Right cardiac atrium (tissue), 5 donors: ENCODE measurements at regions not wholly inside any gene's neighbourhood (a gene's known extent, or its start where the extent isn't known, plus 50 kb on each side); places are given as distances from the start of the nearest gene placed in this dataset.
A peak's percentile ranks its signal among the peaks of the same experiment; 100 is the strongest.

Experiments
- ATAC-seq, 2 donors: fragments of 200-7000 bp; cut with Tn5 transposase; one replicate each; pipeline versions ENCODE4 v1.8.0 to v1.9.1; 2020; ENCODE audit warnings: moderate library complexity in 2 of 2, mild to moderate bottlenecking in 1 of 2
- DNase-seq, 3 donors: peaks; one replicate each; pipeline ENCODE4 v3.0.0-alpha.2; 2020
- H3K27ac ChIP-seq: one replicate; pipeline ENCODE4 v1.5.1; 2013; ENCODE audit warnings: mild to moderate bottlenecking, low read length, control low read depth, moderate library complexity
- H3K27me3 ChIP-seq: one replicate; pipeline ENCODE4 v1.6.1; 2013; ENCODE audit not compliant: control insufficient read depth, insufficient read depth
- H3K4me1 ChIP-seq: one replicate; pipeline ENCODE4 v1.6.1; 2013; ENCODE audit warnings: low read length; ENCODE audit not compliant: control insufficient read depth, insufficient read depth
- H3K4me3 ChIP-seq: one replicate; pipeline ENCODE4 v1.5.1; 2013; ENCODE audit warnings: low read length, control low read depth
- H3K9me3 ChIP-seq: one replicate; pipeline ENCODE4 v1.6.1; 2013; ENCODE audit warnings: low read length; ENCODE audit not compliant: control insufficient read depth
- WGBS: extraction: QIAGEN DNeasy Blood & Tissue Kit; methylation state at CpG from one replicate; pipeline ENCODE4 v1.1.7; 2013; 5-methylcytosine and 5-hydroxymethylcytosine counted together
- intact Hi-C, 4 donors: fragments of 100-400 bp; cut with DNase I; formaldehyde crosslinking; loops; one replicate each; pipeline versions ENCODE4 v1.11.0 to v1.14.0; 2022 to 2023
- donor health status: healthy with polysubstance abuse.
- donor health status: DM: no; HTN: yes; CAD: no.
- donor health status: DM: no; HTN: no; CAD: no.
- donor health status: DM: no; HTN: yes; CAD: no; lungs with severe emphysema.
- donor health status: DM: yes; HTN: yes; CAD: no.

DNA sequence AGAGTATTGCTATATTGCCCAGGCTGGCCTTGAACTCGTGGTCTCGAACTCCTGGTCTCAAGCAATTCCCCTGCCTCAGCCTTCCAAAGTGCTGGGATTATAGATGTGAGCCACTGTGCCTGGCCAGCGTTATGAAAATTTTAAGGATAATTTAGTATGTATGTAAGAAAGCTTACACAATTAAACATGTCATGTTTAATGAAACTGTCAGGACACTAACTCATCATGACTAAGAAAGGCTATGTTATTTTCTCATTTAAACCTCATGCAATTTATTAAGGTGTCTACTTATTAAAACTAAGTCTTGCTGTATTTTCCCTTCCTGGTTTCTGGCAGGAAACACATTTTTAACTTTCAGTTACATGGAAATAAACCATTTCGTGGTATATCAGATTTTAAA, 106.8 kb upstream of the ATP10A start:
- Histone ChIP-seq H3K27ac (no peak overlapping the region), H3K4me3 (no peak overlapping the region), H3K27me3 (peaks cover 3% of the 10 kb centered on the region), H3K4me1 (no peaks in the 10 kb centered on the region), H3K9me3 (no peaks in the 10 kb centered on the region)
- ATAC-seq (no peak), DNase-seq (no peak)
- intact Hi-C loops, result loop anchor here in 1 of 4 donors (10.0 kb wide), 1 partner anchor 55 kb away; no protein-coding TSS in a partner anchor
- 75% methylated on average over 4 of the region's 4 CpGs for WGBS

DNA sequence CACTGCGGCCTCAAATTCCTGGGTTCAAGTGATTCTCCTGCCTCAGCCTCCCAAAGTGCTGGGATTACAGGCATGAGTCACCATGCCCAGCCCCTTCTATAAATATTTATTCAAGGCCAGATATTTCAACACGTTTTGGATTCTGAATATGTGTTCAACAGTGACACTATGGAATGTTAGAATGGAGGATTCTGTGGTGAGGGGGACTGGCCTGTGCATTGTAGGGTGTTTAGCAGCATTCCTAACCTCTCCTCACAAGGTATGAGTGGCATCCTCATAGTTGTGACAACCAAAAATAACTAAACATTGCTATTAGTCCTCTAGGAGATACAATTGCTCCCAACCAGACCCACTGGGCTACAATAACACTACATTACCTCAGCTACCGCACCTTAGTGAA, 104.0 kb upstream of the ATP10A start:
- intact Hi-C loops, result loop anchor here in 1 of 4 donors (10.0 kb wide), 1 partner anchor 58 kb away; no protein-coding TSS in a partner anchor
- no peak for DNase-seq
- H3K4me3 ChIP-seq, result no peak overlapping the region
- peaks cover 3% of the 10 kb centered on the region for H3K27me3 ChIP-seq
- no peaks in the 10 kb centered on the region for H3K4me1 ChIP-seq
- H3K9me3 ChIP-seq, result no peaks in the 10 kb centered on the region
- 68% methylated on average over 3 of the region's 3 CpGs for WGBS
- ATAC-seq, result no peak
- no peak overlapping the region for H3K27ac ChIP-seq

DNA sequence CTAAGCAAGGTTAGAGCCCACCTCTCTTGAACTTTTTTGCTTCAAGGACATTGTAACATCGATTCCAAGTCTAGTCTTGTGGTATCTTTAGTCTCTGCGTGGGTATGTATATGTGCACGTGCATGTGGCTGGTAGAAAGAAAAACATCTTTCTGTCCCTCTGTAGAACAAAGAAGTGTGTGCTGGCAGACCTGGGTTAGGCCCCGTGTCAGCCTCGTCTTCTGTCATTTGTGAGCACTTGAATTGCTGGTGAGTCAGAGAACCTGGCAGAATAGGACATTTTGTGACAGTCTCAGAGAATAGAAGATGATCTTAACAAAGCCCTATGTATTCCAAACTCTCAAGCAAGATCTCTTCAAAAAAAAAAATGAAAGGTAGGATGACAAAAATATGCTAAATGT, 102.2 kb upstream of the ATP10A start:
- DNase-seq (no peak), ATAC-seq (no peak)
- peaks cover 3% of the 10 kb centered on the region for H3K27me3 ChIP-seq
- no peak overlapping the region for H3K27ac ChIP-seq
- H3K9me3 ChIP-seq, result no peaks in the 10 kb centered on the region
- H3K4me1 ChIP-seq, result no peaks in the 10 kb centered on the region
- intact Hi-C loops, result loop anchor here in 1 of 4 donors (10.0 kb wide), 1 partner anchor 59 kb away; no protein-coding TSS in a partner anchor
- no peak overlapping the region for H3K4me3 ChIP-seq
- 75% methylated on average over 5 of the region's 5 CpGs for WGBS

- Histone ChIP-seq H3K9me3 (no peaks in the 10 kb centered on the region), H3K27me3 (no peaks in the 10 kb centered on the region), H3K4me3 (no peak overlapping the region), H3K4me1 (no peaks in the 10 kb centered on the region), H3K27ac (no peak overlapping the region)
- WGBS, result 79% methylated on average over 5 of the region's 5 CpGs
- no peak for DNase-seq
- no peak for ATAC-seq
- intact Hi-C loops, result loop anchor here in 1 of 4 donors (10.0 kb wide), 1 partner anchor 65 kb away; no protein-coding TSS in a partner anchor
Measured at GRCh38 chr15:25960273-25960672, 97.1 kb upstream of the ATP10A start.

- no peak overlapping the region for H3K4me3 ChIP-seq
- H3K27ac ChIP-seq, result no peak overlapping the region
- H3K4me1 ChIP-seq, result no peaks in the 10 kb centered on the region
- no peaks in the 10 kb centered on the region for H3K27me3 ChIP-seq
- DNase-seq (no peak), ATAC-seq (no peak)
- H3K9me3 ChIP-seq, result no peaks in the 10 kb centered on the region
- WGBS, result 65% methylated on average over 1 of the region's 1 CpG
- intact Hi-C loops, result no loop called here
Measured at GRCh38 chr15:25959100-25959499, 96.0 kb upstream of the ATP10A start.

GRCh38 chr15:25955628-25956027, 92.5 kb upstream of the ATP10A start:
- ATAC-seq (no peak), DNase-seq (no peak)
- no peaks in the 10 kb centered on the region for H3K9me3 ChIP-seq
- WGBS, result 80% methylated on average over 2 of the region's 2 CpGs
- H3K27me3 ChIP-seq, result no peaks in the 10 kb centered on the region
- H3K4me3 ChIP-seq, result no peak overlapping the region
- H3K27ac ChIP-seq, result no peak overlapping the region
- no peaks in the 10 kb centered on the region for H3K4me1 ChIP-seq
- intact Hi-C loops, result no loop called here

DNA sequence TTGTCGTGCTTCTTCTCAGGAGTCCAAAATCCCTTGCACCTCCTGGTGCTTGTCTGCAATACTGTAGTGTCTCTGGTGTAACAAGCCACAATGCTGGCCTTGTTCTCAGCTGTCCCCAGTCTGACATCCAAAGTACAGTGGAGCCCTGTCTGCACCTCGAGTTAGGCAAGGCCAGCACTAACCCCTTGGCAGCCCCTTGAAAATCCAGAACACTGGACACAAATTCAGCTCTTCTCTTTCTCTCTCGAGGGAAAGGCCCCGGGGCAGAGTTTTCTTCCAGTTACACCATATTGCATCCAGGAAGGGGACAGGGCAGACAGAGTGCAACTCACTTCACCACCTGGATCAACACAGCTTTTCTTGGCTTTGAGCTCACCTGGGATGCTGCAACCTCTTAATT, 91.3 kb upstream of the ATP10A start:
- Histone ChIP-seq H3K4me1 (no peaks in the 10 kb centered on the region), H3K4me3 (no peak overlapping the region), H3K27ac (no peak overlapping the region), H3K27me3 (no peaks in the 10 kb centered on the region), H3K9me3 (no peaks in the 10 kb centered on the region)
- intact Hi-C loops, result no loop called here
- ATAC-seq, result no peak
- DNase-seq, result no peak
- 68% methylated on average over 4 of the region's 4 CpGs for WGBS

DNA sequence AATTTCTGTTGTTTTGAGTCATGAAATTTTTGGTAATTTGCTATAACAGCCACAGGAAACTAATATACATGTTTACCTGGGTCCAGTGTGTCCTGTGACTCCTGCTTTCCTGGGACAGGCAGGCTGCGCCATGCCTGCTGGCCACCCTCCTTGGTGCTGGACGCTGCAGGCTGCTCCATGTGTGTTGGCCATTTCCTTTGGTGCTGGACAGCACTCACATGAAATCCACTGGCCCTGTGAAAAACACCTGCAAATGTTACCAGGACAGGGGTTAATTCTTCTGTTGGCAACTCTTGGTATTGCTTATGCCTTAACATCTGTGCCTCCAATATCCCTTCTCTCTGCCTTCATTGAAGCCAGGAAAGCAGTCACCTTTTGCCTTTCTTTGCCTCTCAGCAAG, 86.9 kb upstream of the ATP10A start:
- Histone ChIP-seq H3K4me3 (no peak overlapping the region), H3K9me3 (no peaks in the 10 kb centered on the region), H3K27ac (no peak overlapping the region), H3K4me1 (no peaks in the 10 kb centered on the region), H3K27me3 (no peaks in the 10 kb centered on the region)
- intact Hi-C loops, result no loop called here
- 86% methylated on average over 2 of the region's 2 CpGs for WGBS
- no peak for DNase-seq
- ATAC-seq, result no peak

DNA sequence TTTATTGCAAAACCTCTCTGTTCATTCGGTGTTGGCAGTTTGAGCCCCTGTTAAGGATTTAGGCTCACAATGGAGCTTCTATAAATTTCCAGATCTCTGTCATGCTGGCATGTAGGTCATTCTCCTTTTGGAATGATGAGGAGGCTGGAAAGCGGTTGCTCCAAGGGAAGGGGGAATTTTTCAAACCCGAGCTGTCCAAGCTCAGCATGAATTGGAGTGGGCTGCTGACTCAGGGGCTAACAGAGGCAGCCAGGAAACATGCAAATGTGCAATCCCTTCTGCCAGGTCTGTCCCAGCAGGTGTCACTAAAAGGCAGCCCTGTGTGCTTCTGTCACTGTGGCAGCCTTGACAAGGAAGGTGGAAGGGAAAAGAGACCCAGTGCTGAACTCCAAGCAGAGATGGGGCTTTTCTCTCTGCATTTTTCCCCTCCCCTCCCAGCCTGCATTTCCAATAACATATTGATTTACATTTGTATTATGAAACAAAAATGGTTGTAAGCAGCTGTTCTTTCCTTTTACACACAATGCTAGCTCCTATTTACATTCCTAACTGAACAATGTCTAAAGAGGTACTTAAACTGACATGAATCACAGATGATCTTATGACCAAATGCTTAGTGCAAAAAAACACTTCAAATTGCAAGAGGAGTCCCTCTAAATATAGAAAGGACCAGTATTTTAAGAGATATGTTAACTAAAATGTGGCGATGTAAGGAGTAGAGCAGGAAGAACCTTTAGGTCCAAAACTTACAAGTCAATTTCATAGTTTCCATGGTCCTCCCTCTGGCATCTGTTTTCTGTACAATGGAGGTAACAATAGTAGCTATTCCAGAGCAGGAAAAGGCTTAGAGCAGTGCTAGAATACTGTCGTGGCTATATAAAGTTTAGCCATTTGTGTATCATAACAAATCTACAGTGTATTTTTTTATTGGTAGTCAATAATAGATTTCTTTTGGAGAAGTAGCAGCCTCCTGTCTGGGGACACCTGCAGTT, 84.5 kb upstream of the ATP10A start:
- H3K4me3 ChIP-seq, result no peak overlapping the region
- 47% methylated on average over 5 of the region's 5 CpGs for WGBS
- no peaks in the 10 kb centered on the region for H3K4me1 ChIP-seq
- DNase-seq (no peak), ATAC-seq (no peak)
- H3K27ac ChIP-seq, result no peak overlapping the region
- no peaks in the 10 kb centered on the region for H3K9me3 ChIP-seq
- H3K27me3 ChIP-seq, result no peaks in the 10 kb centered on the region
- intact Hi-C loops, result loop anchor here in 2 of 4 donors (10.0 kb wide), 1 partner anchor 917 kb away; the partner anchor contains the start of gene GABRA5 (in 2 of the 2)

DNA sequence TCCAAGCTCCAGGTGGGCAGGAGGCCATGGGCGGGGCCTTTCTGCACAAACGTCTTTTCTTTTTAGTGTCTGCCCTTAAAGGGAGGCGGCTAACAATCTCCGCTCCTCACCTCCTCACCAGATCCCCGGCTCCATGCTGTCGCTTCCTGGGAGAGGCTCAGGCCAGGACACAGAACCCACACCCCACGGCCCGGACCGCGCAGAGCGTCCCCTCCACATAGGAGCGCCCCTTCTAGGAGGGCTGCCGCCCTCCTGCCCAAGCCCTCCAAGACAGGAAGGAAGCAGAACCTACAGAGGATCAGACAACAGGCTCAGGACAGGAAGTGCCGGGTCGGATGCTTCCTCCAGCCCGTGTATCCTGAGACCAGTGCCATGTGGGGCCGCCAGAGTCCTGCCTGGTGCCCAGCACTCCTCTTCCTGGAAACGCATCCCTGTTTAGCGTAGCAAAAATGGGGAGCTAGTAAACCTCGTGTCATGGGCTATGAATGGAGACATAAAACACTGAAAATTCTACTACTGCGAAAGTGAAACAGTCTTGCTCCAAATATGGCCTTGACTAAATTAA, 83.2 kb upstream of the ATP10A start:
- Histone ChIP-seq H3K27me3 (no peaks in the 10 kb centered on the region), H3K27ac (no peak overlapping the region), H3K4me1 (no peaks in the 10 kb centered on the region), H3K9me3 (no peaks in the 10 kb centered on the region), H3K4me3 (no peak overlapping the region)
- no peak for ATAC-seq
- WGBS, result 75% methylated on average over 21 of the region's 21 CpGs
- no peak for DNase-seq
- intact Hi-C loops, result loop anchor here in 2 of 4 donors (10.0 kb wide), 1 partner anchor 918 kb away; the partner anchor contains the start of gene GABRA5 (in 2 of the 2)

- peak in 1 of 2 donors; percentile 18 for ATAC-seq
- Histone ChIP-seq H3K27me3 (no peaks in the 10 kb centered on the region), H3K4me3 (no peak overlapping the region), H3K4me1 (no peaks in the 10 kb centered on the region), H3K9me3 (no peaks in the 10 kb centered on the region), H3K27ac (no peak overlapping the region)
- 74% methylated on average over 17 of the region's 17 CpGs for WGBS
- DNase-seq, result no peak
- intact Hi-C loops, result loop anchor here in 2 of 4 donors (10.0 kb wide), 1 partner anchor 920 kb away; the partner anchor contains the start of gene GABRA5 (in 2 of the 2)
Measured at GRCh38 chr15:25944386-25944785, 81.3 kb upstream of the ATP10A start.
